ENCODE measurements at regions not wholly inside any gene's neighbourhood (a gene's known extent, or its start where the extent isn't known, plus 50 kb on each side); places are given as distances from the start of the nearest gene placed in this dataset.

DNA sequence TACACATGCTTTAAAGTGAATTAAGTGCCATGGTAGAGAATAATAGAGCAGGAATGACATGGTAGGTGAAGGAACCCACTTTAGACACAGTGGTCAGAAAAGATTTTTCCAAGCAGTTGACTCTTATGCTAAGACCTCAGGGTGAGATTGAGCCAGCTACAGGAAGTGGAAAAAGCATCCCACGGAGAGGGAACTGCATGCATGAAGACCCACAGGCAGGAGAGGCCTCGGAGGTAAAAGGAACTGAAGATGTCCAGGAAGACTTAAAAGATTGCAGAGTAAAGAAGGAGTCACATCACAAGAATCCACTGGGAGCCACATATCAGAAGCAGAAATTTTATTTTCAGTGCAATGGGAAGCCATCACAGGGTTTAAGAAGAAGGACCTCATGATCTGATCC, 499.2 kb upstream of the FAM98A start:
- TF ChIP-seq, protein P1, sequence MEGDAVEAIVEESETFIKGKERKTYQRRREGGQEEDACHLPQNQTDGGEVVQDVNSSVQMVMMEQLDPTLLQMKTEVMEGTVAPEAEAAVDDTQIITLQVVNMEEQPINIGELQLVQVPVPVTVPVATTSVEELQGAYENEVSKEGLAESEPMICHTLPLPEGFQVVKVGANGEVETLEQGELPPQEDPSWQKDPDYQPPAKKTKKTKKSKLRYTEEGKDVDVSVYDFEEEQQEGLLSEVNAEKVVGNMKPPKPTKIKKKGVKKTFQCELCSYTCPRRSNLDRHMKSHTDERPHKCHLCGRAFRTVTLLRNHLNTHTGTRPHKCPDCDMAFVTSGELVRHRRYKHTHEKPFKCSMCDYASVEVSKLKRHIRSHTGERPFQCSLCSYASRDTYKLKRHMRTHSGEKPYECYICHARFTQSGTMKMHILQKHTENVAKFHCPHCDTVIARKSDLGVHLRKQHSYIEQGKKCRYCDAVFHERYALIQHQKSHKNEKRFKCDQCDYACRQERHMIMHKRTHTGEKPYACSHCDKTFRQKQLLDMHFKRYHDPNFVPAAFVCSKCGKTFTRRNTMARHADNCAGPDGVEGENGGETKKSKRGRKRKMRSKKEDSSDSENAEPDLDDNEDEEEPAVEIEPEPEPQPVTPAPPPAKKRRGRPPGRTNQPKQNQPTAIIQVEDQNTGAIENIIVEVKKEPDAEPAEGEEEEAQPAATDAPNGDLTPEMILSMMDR (IDR thresholded peaks at IDR 0.05), result no peak
- TF ChIP-seq POLR2AphosphoS5 (IDR thresholded peaks at IDR 0.05) (no peak), POLR2A (IDR thresholded peaks at IDR 0.05) (no peak)

All from prostate gland (tissue), 2 donors.